Endothelial cell of umbilical vein (primary cell): ENCODE measurements at regions not wholly inside any gene's neighbourhood (a gene's known extent, or its start where the extent isn't known, plus 50 kb on each side); places are given as distances from the start of the nearest gene placed in this dataset.

ENCODE experiments used
- BruUV-seq: library from RNA; stranded (reverse); fragments of 400-500 nt; replicated peaks from 2 replicates; lab custom pipeline; 2021; lab: Mats Ljungman, UMichigan
- CTCF ChIA-PET: fragments of 300-600, 350-600 bp; sonication (Branson Sonifier 250); formaldehyde crosslinking; loops from one replicate; lab custom pipeline; 2021; ENCODE audit warnings: antibody characterized with exemption, inconsistent platforms; lab: Charles Lee
- POLR2A ChIA-PET: fragments of 300-600, 350-600 bp; sonication (Branson Sonifier 250); formaldehyde crosslinking; loops from one replicate; lab custom pipeline; 2021; ENCODE audit warnings: antibody characterized with exemption, inconsistent platforms; lab: Charles Lee
- DNase-seq: peaks from one replicate; pipeline ENCODE4 v3.0.0-alpha.2; 2011; ENCODE audit warnings: low read depth, low spot score
- FAIRE-seq: peaks from 2 replicates; lab custom pipeline; 2011; peaks lifted over from hg19 to GRCh38; lab: Jason Lieb, UNC
- H2AFZ ChIP-seq: 2 replicates; pipeline ENCODE4 v1.6.0; 2012; ENCODE audit warnings: low read depth, low read length, control low read depth, inconsistent platforms
- H3K27ac ChIP-seq: 2 replicates; pipeline ENCODE4 v1.5.1; 2011; ENCODE audit warnings: low read depth, mild to moderate bottlenecking, control low read depth, low read length, moderate library complexity; ENCODE audit not compliant: insufficient read depth
- H3K27me3 ChIP-seq, 2 experiments: 2 replicates each; pipeline versions ENCODE4 v1.6.0 to v1.6.1; 2011; ENCODE audit warnings: low read length in 2 of 2, mixed read lengths in 1 of 2; ENCODE audit not compliant: control insufficient read depth in 2 of 2, insufficient read depth in 2 of 2
- H3K36me3 ChIP-seq, 2 experiments: 2 replicates in 1 of 2; 3 replicates in 1 of 2; pipeline ENCODE4 v1.5.1; 2011; ENCODE audit warnings: low read length in 2 of 2, mild to moderate bottlenecking in 1 of 2, moderate library complexity in 1 of 2; ENCODE audit not compliant: control insufficient read depth in 2 of 2, insufficient read depth in 2 of 2; ENCODE audit errors: extremely low read depth in 1 of 2
- H3K4me1 ChIP-seq: 3 replicates; pipeline ENCODE4 v1.5.1; 2011; ENCODE audit warnings: mild to moderate bottlenecking, low read length; ENCODE audit not compliant: control insufficient read depth, insufficient read depth; ENCODE audit errors: extremely low read depth
- H3K4me2 ChIP-seq: 2 replicates; pipeline ENCODE4 v1.6.1; 2011; ENCODE audit warnings: low read length, control low read depth, mixed read lengths; ENCODE audit not compliant: insufficient read depth
- H3K4me3 ChIP-seq, 3 experiments: fragments of 200-600 bp in 1 of 3; sonication (generic), shearing (Covaris generic) in 1 of 3; replicated peaks in 1 of 3; 2 replicates each; pipeline ENCODE4 v1.5.1; 2011 to 2016; ENCODE audit warnings: control low read depth in 3 of 3, low read length in 3 of 3, mild to moderate bottlenecking in 2 of 3, inconsistent platforms in 1 of 3, low read depth in 1 of 3, moderate library complexity in 1 of 3; ENCODE audit not compliant: insufficient read depth in 1 of 3
- H3K79me2 ChIP-seq: 2 replicates; pipeline ENCODE4 v1.6.0; 2012; ENCODE audit warnings: low read length, inconsistent platforms; ENCODE audit not compliant: control insufficient read depth, insufficient read depth
- H3K9ac ChIP-seq: replicated peaks from 2 replicates; pipeline ENCODE3; 2011; ENCODE audit warnings: low read length, control low read depth; ENCODE audit not compliant: insufficient read depth; ENCODE audit errors: extremely low read depth
- H3K9me1 ChIP-seq: replicated peaks from 3 replicates; pipeline ENCODE4 v1.6.0; 2011; ENCODE audit warnings: mild to moderate bottlenecking, low read length; ENCODE audit not compliant: control insufficient read depth, insufficient read depth; ENCODE audit errors: extremely low read depth
- H3K9me3 ChIP-seq: replicated peaks from 2 replicates; pipeline ENCODE4 v1.5.1; 2012; ENCODE audit warnings: low read length, inconsistent platforms; ENCODE audit not compliant: control insufficient read depth, insufficient read depth
- H4K20me1 ChIP-seq: replicated peaks from 2 replicates; pipeline ENCODE3; 2011; ENCODE audit warnings: mild to moderate bottlenecking, low read length; ENCODE audit not compliant: control insufficient read depth, insufficient read depth; ENCODE audit errors: extremely low read depth
- EZH2 ChIP-seq: IDR thresholded peaks from 2 replicates; pipeline ENCODE4 v1.6.1; 2012; ENCODE audit warnings: borderline replicate concordance, low read depth, mild to moderate bottlenecking, moderate library complexity, low read length, inconsistent platforms; ENCODE audit not compliant: severe bottlenecking
- FOS ChIP-seq: IDR thresholded peaks from 2 replicates; pipeline ENCODE4 v1.6.1; 2011; ENCODE audit warnings: mild to moderate bottlenecking, low read length, moderate library complexity, borderline replicate concordance; ENCODE audit not compliant: insufficient read depth
- GATA2 ChIP-seq: IDR thresholded peaks from 2 replicates; pipeline ENCODE4 v1.7.0; 2011; ENCODE audit warnings: low read depth, mild to moderate bottlenecking, moderate library complexity, mixed read lengths, low read length; ENCODE audit not compliant: insufficient read length, insufficient read depth
- JUN ChIP-seq: IDR thresholded peaks from 2 replicates; pipeline ENCODE4 v1.6.1; 2011; ENCODE audit warnings: borderline replicate concordance, low read depth; ENCODE audit not compliant: insufficient read length, insufficient read depth
- MYC ChIP-seq: IDR thresholded peaks from one replicate; pipeline ENCODE4 v1.6.1; 2011; ENCODE audit warnings: mild to moderate bottlenecking, low read depth, low read length
- POLR2A ChIP-seq: IDR thresholded peaks from 2 replicates; pipeline ENCODE4 v1.6.1; 2012; ENCODE audit warnings: low read depth, mild to moderate bottlenecking, control low read depth, low read length
- POLR2AphosphoS5 ChIP-seq: IDR thresholded peaks from 2 replicates; pipeline ENCODE4 v1.6.1; 2012; ENCODE audit warnings: low read depth, mild to moderate bottlenecking, control low read depth, low read length, moderate library complexity; ENCODE audit not compliant: insufficient read depth
- dilution Hi-C: fragments of 300-500 bp; cut with MboI; formaldehyde crosslinking; loops from one replicate; pipeline ENCODE4 v1.15.0; 2019; ENCODE audit warnings: low sequenced_read_pairs; ENCODE audit not compliant: extremely low pct_ligation_motif_present
- intact Hi-C: fragments of 100-400 bp; cut with micrococcal nuclease; formaldehyde crosslinking; loops from one replicate; pipeline ENCODE4 v1.10.0; 2022
- TF ChIP-seq, protein P1 (sequence below), 2 donors: IDR thresholded peaks; 1 replicate in 1 of 2; 2 replicates in 1 of 2; pipeline ENCODE4 v1.5.1; 2011; ENCODE audit warnings: low read length in 2 of 2, mild to moderate bottlenecking in 2 of 2, moderate library complexity in 2 of 2, control low read depth in 1 of 2, inconsistent platforms in 1 of 2, low read depth in 1 of 2; ENCODE audit not compliant: insufficient read depth in 1 of 2; ENCODE audit errors: extremely low read depth in 1 of 2
- TF ChIP-seq, protein P2 (sequence below): IDR thresholded peaks from 2 replicates; pipeline ENCODE4 v1.6.1; 2011; ENCODE audit not compliant: insufficient read depth, insufficient read length

GRCh38 chr10:57696641-57697040, 571.1 kb downstream of the IPMK start:
- TF ChIP-seq, protein P1, sequence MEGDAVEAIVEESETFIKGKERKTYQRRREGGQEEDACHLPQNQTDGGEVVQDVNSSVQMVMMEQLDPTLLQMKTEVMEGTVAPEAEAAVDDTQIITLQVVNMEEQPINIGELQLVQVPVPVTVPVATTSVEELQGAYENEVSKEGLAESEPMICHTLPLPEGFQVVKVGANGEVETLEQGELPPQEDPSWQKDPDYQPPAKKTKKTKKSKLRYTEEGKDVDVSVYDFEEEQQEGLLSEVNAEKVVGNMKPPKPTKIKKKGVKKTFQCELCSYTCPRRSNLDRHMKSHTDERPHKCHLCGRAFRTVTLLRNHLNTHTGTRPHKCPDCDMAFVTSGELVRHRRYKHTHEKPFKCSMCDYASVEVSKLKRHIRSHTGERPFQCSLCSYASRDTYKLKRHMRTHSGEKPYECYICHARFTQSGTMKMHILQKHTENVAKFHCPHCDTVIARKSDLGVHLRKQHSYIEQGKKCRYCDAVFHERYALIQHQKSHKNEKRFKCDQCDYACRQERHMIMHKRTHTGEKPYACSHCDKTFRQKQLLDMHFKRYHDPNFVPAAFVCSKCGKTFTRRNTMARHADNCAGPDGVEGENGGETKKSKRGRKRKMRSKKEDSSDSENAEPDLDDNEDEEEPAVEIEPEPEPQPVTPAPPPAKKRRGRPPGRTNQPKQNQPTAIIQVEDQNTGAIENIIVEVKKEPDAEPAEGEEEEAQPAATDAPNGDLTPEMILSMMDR (IDR thresholded peaks at IDR 0.05; ENCODE audit: extremely low read depth in 1 of 2, insufficient read depth in 1 of 2, low read depth in 1 of 2, low read length in 2 of 2), result no peak
- TF ChIP-seq MYC (no peak), FOS (no peak), POLR2A (no peak)
- TF ChIP-seq, protein P2, sequence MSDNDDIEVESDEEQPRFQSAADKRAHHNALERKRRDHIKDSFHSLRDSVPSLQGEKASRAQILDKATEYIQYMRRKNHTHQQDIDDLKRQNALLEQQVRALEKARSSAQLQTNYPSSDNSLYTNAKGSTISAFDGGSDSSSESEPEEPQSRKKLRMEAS, result no peak
- Histone ChIP-seq H2AFZ (no peak overlapping the region), H3K79me2 (no peaks in the 10 kb centered on the region), H4K20me1 (no peaks in the 10 kb centered on the region), H3K27me3 (no peaks in the 10 kb centered on the region), H3K9ac (no peak overlapping the region), H3K9me3 (no peaks in the 10 kb centered on the region), H3K4me1 (no peaks in the 10 kb centered on the region), H3K27ac (no peak overlapping the region), H3K4me3 (no peak overlapping the region), H3K4me2 (no peak overlapping the region), H3K36me3 (no peaks in the 10 kb centered on the region), H3K9me1 (no peaks in the 10 kb centered on the region)
- DNase-seq, result no peak
- FAIRE-seq, result no peak
- ChIA-PET POLR2A (no interaction called here), CTCF (no interaction called here)
- no TSS peak for BruUV-seq
- dilution Hi-C loops, result no loop called here
- intact Hi-C loops, result no loop called here

GRCh38 chr10:57694956-57695608, 572.6 kb downstream of the IPMK start:
- Histone ChIP-seq H3K9ac (no peak overlapping the region), H3K4me3 (no peak overlapping the region), H3K36me3 (no peaks in the 10 kb centered on the region), H3K27me3 (no peaks in the 10 kb centered on the region), H3K4me2 (no peak overlapping the region), H3K4me1 (no peaks in the 10 kb centered on the region), H2AFZ (no peak overlapping the region), H3K79me2 (no peaks in the 10 kb centered on the region), H4K20me1 (no peaks in the 10 kb centered on the region), H3K9me1 (no peaks in the 10 kb centered on the region), H3K27ac (no peak overlapping the region), H3K9me3 (no peaks in the 10 kb centered on the region)
- intact Hi-C loops, result no loop called here
- no TSS peak for BruUV-seq
- no peak for FAIRE-seq
- dilution Hi-C loops, result no loop called here
- no peak for DNase-seq
- POLR2A ChIA-PET, result no interaction called here
- CTCF ChIA-PET, result no interaction called here
- TF ChIP-seq EZH2 (no peak), POLR2A (no peak), FOS (no peak), POLR2AphosphoS5 (no peak), JUN (no peak), MYC (no peak), GATA2 (no peak)
- TF ChIP-seq, protein P2, result no peak
- TF ChIP-seq, protein P1 (IDR thresholded peaks at IDR 0.05; ENCODE audit: extremely low read depth in 1 of 2, insufficient read depth in 1 of 2, low read depth in 1 of 2, low read length in 2 of 2), result no peak
